NCI-H446 (cell line): ENCODE measurements at regions not wholly inside any gene's neighbourhood (a gene's known extent, or its start where the extent isn't known, plus 50 kb on each side); places are given as distances from the start of the nearest gene placed in this dataset.
"Not testable (repeated sequence)": the region's sequence is repeated elsewhere in the genome, so short reads cannot be mapped to it uniquely, and the experiment has no call there.

Source experiments
- DNase-seq, 2 experiments: peaks; one replicate each; lab custom pipeline; 2025; lab: John Stamatoyannopoulos, UW

GRCh38 chr6:6412700-6413099, 92.2 kb upstream of the F13A1 start:
- DNase-seq = no peak

DNA sequence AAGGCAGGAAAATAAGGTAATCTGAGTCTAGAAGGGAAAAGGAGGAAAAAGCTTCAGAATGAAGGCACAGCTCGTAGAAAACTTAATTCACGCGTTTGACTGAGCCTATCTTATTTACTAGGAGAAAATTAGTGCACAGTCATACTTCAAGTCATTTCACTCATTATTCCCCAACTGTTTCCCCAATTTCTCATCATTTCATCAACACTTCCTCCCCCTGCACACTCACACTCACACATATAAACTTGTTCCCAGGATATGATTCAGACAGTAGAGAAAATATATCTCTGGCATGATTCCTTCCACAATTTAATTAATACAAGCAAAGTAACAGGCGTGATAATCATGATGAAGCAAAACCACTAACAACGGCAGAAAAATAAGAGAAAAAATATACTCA, 94.5 kb upstream of the F13A1 start:
- DNase-seq = no peak

DNA sequence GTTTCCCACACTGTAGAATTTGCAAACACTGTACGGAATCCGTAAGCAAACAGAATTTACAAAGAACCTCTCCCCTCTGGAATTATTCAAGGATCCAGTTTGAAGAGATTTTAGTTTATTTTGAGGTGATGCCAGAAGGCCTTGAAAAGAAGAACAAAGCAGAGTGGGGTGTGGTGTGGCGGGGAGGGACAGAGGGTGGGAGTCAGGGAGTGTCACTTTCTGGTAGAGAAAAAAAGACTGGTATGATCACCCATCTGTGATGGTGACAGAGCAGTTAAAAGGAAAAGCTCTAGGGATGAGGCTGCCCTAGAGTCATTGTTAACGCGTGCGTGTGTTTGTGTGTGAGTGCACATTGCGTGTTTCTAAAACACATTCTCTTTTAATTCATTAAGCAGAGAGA, 97.0 kb upstream of the F13A1 start:
- no peak for DNase-seq

DNA sequence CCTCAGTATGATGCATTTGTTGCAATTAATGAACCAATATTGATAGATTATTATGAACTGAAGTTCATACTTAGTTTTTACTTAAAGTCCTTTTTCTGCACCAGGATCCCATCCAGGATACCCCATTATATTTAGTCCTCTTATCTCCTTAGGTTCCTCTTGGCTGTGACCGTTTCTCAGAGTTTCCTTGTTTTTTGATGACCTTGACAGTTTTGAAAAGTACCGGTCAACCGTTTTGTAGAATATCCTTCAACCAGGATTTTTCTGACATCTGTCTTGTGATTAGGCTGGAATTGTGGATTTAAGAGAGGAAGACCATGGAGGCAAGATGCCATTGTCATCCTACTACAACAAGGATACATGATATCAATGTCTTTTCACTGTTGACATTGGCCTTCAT, 98.0 kb upstream of the F13A1 start:
- no peak for DNase-seq

- DNase-seq = no peak
These were observed 99.6 kb upstream of the F13A1 start for GRCh38 chr6:6420107-6420506.

DNA sequence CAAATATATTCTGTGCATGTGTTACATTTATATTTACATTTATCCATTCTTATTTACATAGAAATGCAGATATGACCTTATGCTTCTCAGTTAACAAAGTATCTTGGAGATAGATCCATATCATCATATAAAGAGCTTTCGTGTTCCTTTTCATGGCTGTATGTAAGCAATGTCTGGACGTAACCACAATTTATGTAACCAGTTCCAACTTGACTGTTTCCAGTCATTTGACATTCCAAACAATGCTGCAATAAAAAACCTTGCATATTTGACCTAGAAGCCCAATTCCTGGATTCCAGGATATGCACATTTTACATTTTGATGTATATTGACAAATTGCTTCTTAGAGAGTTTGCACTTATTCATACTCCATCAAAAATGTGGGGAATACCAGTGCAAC, 113.7 kb upstream of the F13A1 start:
- no peak for DNase-seq

- DNase-seq = no peak
These were observed 114.3 kb upstream of the F13A1 start for GRCh38 chr6:6434723-6435122.

DNA sequence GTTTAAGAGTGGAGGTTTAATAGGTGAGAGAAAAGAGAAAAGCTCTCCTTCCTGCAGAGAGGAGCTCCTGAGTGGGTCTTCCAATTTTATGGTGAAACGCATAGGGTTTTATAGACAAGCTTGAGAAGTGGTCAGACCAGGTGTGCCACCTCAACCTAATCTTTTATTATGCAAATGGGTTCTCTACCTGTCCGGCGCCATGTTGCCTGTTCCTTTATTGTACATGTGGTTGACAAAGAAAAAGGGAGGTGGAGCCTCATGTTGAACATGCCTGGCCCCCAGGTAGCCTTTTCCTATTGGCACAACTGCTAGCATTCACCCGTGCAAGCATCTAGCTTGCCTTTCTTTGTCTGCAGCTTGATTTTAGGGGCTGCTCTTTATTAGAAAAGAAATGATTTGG, 115.9 kb upstream of the F13A1 start:
- DNase-seq = no peak

GRCh38 chr6:6436946-6437345, 116.5 kb upstream of the F13A1 start:
- no peak for DNase-seq

GRCh38 chr6:6438286-6438685, 117.8 kb upstream of the F13A1 start:
- no peak for DNase-seq

DNA sequence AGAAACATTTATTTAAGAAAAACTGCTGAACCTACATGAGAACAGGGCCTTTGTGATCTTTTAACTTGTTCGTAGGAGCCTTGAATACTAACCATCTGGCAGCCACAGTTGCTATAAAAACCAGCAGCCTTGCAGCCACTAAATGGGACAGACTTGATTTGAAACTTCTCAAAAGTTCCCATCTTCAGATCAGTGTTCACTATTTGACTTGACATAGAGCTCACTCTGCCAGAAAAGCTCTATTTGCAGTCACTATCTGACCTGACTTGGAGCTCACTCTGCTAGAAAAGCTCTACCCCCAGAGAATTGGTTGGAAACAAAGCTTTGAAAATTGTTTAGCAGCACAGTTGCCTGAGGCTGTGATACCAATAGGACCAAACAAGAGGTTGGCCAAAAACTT, 119.3 kb upstream of the F13A1 start:
- DNase-seq = no peak

DNA sequence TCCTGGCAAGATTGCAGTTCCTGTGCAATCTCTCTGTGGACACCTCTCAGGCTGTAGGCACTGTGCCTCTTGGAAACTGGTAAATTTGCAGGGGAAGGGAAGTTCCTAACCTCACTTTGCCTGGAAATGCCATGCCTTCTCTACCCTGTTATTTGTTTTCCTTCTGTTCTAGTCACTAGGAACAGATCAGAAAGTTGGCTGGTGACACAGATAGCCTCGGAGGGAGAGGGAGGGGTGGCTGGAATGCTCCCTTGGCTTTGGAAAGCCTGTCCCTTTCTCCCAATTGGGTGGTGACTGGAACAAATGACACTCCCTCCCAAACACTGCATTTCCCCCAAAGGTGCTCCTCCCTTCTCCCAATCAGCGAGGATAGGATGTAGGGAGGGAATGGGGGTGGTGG, 131.5 kb upstream of the F13A1 start:
- DNase-seq = no peak

- no peak for DNase-seq
These were observed 132.7 kb upstream of the F13A1 start for GRCh38 chr6:6453186-6453585.

DNA sequence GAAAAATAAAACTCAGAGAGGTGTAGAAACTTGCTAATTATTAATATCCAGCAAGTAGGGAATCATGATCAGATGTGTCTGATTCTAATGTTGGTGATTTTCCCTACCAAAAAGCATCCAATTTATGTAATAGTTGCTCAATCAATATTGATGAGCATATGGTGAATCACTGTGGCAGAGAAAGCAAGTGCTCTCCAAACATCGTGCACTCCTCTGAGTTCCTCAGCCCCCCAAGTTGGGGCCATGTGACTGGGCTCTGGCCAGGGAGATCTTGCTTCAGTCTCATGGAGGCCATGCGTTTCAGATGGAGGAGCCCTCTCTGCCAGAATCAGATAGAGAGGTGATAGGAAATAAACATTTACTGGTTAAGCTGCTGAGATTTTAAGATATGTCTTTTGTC, 133.2 kb upstream of the LY86 start:
- no peak for DNase-seq

- DNase-seq = no peak
These were observed 130.3 kb upstream of the LY86 start for GRCh38 chr6:6458172-6458571.

DNA sequence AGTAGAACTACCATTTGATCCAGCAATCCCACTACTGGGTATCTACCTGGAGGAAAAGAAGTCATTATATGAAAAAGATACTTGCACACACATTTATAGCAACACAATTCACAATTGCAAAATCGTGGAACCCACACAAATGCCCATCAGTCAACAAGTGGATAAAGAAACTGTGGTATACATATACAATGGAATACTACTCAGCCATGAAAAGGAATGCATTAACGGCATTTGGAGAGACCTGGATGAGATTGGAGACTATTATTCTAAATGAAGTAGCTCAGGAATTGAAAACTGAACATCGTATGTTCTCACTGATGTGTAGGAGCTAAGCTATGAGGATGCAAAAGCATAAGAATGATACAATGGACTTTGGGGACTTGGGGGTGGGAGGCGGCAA, 128.6 kb upstream of the LY86 start:
- not testable (repeated sequence) for DNase-seq

- no peak for DNase-seq
These were observed 128.1 kb upstream of the LY86 start for GRCh38 chr6:6460416-6460815.

GRCh38 chr6:6461138-6461537, 127.4 kb upstream of the LY86 start:
- DNase-seq = no peak

- DNase-seq = no peak
These were observed 121.4 kb upstream of the LY86 start for GRCh38 chr6:6466967-6467761.

DNA sequence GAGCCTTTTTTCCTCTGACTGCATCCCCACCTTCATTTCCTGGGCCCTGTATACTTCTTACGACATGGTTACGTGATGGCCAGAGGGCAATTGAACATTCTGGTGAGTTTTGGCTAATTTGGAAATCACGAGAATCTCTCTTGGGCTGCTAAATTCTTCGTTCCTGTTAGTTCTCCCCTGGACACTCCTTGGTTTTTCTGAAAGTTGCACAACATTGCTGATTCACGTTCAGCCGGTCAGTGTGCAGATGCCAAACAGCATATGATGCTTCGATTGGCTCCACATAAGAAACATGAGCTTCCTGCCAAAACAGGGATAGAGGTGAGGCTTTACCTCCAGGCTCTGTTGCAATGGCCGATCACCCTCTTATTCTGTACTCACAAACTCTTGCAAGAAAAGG, 119.4 kb upstream of the LY86 start:
- no peak for DNase-seq

- no peak for DNase-seq
These were observed 118.4 kb upstream of the LY86 start for GRCh38 chr6:6470123-6470522.

DNA sequence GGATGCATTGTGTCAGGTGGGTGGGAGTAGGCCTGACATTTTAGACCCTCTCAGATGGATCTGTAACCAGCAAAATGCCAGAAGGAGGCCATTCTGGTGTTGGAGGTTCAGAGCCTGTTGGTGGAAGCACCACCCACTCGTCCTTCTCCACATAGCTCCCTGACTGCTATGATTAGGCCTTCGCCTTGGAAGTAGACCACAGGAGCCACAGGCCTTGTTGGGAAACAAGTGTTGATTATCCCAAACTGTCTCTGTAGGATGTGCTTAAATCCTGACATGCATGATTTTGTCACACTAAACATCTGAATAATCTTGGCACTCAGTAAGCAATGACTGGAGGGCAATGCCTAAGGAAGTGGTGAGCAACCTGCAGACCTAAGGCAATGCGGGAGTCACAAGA, 117.2 kb upstream of the LY86 start:
- no peak for DNase-seq

- DNase-seq = no peak
These were observed 114.2 kb upstream of the LY86 start for GRCh38 chr6:6474170-6474920.

DNA sequence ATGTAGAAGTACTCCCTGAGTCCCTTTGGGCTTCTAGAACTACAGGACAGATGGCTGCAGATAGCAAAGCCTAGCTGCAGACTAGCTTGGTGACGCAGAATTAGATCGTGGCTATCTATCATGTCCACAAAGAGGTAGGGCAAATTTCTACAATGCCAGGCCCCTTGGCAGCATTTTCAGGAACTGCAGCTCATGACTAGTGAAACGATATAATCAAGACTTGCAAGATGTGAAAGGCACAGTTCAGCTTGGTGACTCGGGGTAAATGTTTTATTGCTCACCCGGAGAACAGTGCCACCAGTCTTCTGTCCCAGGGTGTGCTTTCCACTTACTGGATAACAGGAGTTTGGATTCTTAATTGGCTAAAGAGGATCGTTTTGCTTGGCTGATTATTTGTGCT, 108.7 kb upstream of the LY86 start:
- DNase-seq = no peak
